ENCODE measurements at regions not wholly inside any gene's neighbourhood (a gene's known extent, or its start where the extent isn't known, plus 50 kb on each side); places are given as distances from the start of the nearest gene placed in this dataset.

- TF ChIP-seq EZH2 (IDR thresholded peaks at IDR 0.05; ENCODE audit: borderline replicate concordance, insufficient read depth, low read length, poor library complexity, severe bottlenecking) (no peak), TAF1 (IDR thresholded peaks at IDR 0.05; ENCODE audit: low read depth) (no peak)
These were observed 815.8 kb upstream of the ID2 start for GRCh38 chr2:7866104-7866503.

Measured in neural cell (in vitro differentiated cells).